ENCODE measurements at regions not wholly inside any gene's neighbourhood (a gene's known extent, or its start where the extent isn't known, plus 50 kb on each side); places are given as distances from the start of the nearest gene placed in this dataset.
A peak's percentile ranks its signal among the peaks of the same experiment; 100 is the strongest.

DNA sequence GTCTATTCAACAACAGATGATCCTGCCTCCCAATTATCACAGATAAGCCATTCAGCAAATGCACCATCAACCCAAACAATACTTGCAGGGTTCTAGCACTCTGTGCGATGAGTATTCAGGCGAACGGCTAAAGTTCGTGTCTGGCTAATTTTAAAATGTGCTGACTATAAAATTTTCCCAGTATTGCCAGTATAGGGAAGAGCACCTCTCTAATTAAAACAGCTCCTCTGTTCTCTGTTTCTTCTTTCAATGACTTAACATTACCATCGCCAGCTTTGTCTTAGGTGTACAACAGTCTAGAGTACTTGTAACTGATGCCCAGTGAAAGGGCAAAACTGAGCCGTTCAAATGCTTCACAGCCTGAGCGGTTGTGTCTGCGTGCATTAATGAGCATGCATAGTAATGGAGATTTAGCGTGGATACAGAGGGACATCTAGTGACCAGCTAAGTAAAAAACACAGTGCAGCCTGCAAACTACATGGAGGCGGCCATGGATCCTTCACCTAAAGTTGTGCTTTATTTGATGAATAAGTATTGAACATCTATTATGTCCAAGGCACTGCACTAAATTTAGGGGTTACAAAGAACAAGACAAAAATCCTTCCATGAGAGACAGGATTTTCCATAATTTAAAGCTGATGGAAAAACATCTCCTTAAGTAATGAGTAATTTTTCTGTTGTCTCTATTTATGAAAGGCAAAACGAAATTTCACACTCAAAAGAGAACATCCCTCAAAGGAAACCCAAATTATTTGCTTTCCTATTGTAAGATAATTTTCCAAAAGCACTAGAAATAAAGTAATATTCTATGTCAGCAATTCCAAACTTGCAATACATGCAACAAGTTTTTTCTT lies 120.0 kb downstream of the SETD4 start:
- peak; percentile 30 to 31 for DNase-seq
- Histone ChIP-seq H3K27ac (no peak overlapping the region), H3K4me1 (no peaks in the 10 kb centered on the region), H3K4me3 (replicated peaks in 1 of 3) (no peak overlapping the region), H3K36me3 (no peaks in the 10 kb centered on the region), H3K27me3 (no peaks in the 10 kb centered on the region), H3K9me3 (no peaks in the 10 kb centered on the region)
- WGBS, 2 donors = 29 to 33% methylated on average over 11 of the region's 11 CpGs
- TF ChIP-seq POLR2A (IDR thresholded peaks at IDR 0.05) = no peak
- TF ChIP-seq, protein P1, sequence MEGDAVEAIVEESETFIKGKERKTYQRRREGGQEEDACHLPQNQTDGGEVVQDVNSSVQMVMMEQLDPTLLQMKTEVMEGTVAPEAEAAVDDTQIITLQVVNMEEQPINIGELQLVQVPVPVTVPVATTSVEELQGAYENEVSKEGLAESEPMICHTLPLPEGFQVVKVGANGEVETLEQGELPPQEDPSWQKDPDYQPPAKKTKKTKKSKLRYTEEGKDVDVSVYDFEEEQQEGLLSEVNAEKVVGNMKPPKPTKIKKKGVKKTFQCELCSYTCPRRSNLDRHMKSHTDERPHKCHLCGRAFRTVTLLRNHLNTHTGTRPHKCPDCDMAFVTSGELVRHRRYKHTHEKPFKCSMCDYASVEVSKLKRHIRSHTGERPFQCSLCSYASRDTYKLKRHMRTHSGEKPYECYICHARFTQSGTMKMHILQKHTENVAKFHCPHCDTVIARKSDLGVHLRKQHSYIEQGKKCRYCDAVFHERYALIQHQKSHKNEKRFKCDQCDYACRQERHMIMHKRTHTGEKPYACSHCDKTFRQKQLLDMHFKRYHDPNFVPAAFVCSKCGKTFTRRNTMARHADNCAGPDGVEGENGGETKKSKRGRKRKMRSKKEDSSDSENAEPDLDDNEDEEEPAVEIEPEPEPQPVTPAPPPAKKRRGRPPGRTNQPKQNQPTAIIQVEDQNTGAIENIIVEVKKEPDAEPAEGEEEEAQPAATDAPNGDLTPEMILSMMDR (IDR thresholded peaks at IDR 0.05) = peak in 5 of 6 experiments; percentile 14 to 67 (median 56)
- intact Hi-C loops (cut with DNase I) = no loop called here

DNA sequence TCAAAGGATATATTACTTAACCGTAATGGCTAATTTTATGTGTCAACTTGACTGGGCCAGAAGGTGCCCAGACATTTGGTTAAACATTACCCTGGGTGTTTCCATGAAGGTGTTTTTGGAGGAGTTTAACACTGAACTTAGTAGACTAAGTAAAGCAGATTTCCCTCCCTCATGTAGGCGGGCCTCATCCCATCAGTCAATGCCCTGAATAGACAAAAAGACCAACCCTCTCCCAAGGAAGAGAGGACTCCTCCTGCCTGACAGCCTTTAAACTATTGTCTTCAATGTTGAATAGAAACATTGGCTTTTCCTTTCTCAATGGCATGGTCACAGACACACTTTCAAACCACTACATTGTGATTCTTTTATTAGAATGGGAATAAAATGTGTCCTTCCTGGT lies 121.9 kb downstream of the SETD4 start:
- Histone ChIP-seq H3K4me1 (peaks cover 0 to 5% of the 10 kb centered on the region in 2 donors), H3K4me3 (replicated peaks in 1 of 3) (no peak overlapping the region), H3K27me3 (no peaks in the 10 kb centered on the region), H3K27ac (no peak overlapping the region), H3K36me3 (no peaks in the 10 kb centered on the region), H3K9me3 (no peaks in the 10 kb centered on the region)
- intact Hi-C loops (cut with DNase I) = no loop called here
- WGBS, 2 donors = 92 to 94% methylated on average over 2 of the region's 2 CpGs
- DNase-seq = no peak
- no peak for TF ChIP-seq POLR2A (IDR thresholded peaks at IDR 0.05)
- TF ChIP-seq, protein P1 (IDR thresholded peaks at IDR 0.05) = no peak

DNA sequence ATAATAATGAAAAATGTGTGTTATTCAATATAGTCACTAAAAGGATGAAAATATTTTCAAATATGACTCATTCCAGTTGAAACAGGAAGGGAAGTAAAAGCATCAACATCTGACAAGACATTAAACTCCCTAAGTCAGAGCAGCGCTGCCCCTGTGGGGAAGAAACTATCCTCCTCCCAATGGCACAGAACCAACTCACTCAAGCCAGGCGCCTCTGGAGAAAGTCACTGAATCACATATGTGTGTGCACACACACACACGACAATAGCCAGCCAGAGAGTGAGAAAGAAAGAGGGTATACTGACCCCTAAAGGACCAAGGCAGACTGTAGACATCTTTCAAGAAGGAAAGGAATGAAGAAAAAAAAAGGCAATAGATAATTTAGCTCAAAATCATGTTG lies 126.9 kb downstream of the SETD4 start:
- 24 to 33% methylated on average over 3 of the region's 3 CpGs for WGBS, 2 donors
- Histone ChIP-seq H3K4me3 (replicated peaks in 1 of 3) (no peak overlapping the region), H3K27me3 (no peaks in the 10 kb centered on the region), H3K27ac (peak overlapping the region in 1 of 3 donors; percentile 51), H3K9me3 (no peaks in the 10 kb centered on the region), H3K4me1 (peaks cover 0 to 19% of the 10 kb centered on the region in 2 donors), H3K36me3 (no peaks in the 10 kb centered on the region)
- TF ChIP-seq POLR2A (IDR thresholded peaks at IDR 0.05) = no peak
- intact Hi-C loops (cut with DNase I) = no loop called here
- DNase-seq = peak; percentile 9 to 26

DNA sequence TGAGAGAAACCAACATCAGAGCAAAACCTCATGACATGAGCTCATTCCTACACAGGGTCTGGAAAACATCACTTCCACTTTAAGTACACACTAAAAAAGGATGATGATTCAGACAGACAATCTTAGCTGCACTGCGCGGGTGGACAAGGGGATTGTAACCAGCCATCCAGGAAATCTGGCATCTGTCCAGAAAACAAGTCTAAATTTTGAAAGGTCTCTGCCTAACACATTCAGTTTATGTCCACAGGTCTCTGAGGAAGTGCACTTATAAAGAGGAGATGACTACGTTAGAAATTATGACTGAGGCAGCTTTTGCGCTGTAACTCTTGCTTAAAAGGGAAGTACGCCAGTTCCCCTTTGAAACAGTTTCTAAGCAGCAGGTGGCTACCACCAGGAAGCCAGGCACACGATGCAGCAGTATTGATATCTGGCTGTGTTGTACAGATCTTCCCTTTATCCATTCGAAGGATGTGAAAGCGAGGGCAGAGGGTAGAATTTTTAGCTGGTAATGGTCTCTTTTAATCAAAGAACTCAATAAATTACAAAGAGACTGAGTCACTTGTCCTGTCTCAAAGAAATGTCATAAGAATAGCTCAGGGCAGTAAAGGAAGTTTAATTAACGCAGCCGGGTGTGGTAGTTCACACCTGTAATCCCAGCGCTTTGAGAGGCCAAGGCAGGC lies 128.0 kb downstream of the SETD4 start:
- H3K27me3 ChIP-seq = no peaks in the 10 kb centered on the region
- H3K4me1 ChIP-seq = peaks cover 0 to 19% of the 10 kb centered on the region in 2 donors
- H3K9me3 ChIP-seq = no peaks in the 10 kb centered on the region
- 36 to 48% methylated on average over 11 of the region's 11 CpGs for WGBS, 2 donors
- no peaks in the 10 kb centered on the region for H3K36me3 ChIP-seq
- intact Hi-C loops (cut with DNase I) = no loop called here
- H3K27ac ChIP-seq = peak overlapping the region in 1 of 3 donors; percentile 51
- H3K4me3 ChIP-seq (replicated peaks in 1 of 3) = no peak overlapping the region
- no peak for TF ChIP-seq POLR2A (IDR thresholded peaks at IDR 0.05)
- TF ChIP-seq, protein P1 (IDR thresholded peaks at IDR 0.05) = no peak
- peak; percentile 17 to 22 for DNase-seq

DNA sequence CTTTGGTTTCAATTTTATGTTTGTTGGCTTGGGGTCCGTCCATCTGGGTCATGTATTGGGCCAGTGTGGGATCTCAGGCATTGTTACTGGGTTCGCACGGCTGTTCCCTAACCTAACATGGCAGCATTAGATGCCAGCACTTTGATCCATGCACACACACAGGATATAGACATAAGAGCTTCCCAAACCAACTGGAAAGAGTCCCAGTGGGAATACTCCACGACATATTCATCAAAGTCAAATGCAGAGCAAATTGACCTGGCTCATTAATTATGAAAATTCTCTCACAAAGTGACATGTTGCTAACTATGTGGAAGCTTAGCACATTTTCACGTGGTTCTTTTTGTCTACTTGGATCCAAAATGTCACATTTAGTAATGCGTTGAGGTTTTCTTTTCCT lies 130.4 kb downstream of the SETD4 start:
- intact Hi-C loops (cut with DNase I) = no loop called here
- no peak overlapping the region for H3K27ac ChIP-seq
- H3K4me3 ChIP-seq (replicated peaks in 1 of 3) = no peak overlapping the region
- H3K4me1 ChIP-seq = peaks cover 5 to 27% of the 10 kb centered on the region in 2 donors
- H3K9me3 ChIP-seq = no peaks in the 10 kb centered on the region
- H3K36me3 ChIP-seq = no peaks in the 10 kb centered on the region
- DNase-seq = no peak
- no peaks in the 10 kb centered on the region for H3K27me3 ChIP-seq
- WGBS, 2 donors = 86 to 92% methylated on average over 6 of the region's 6 CpGs
- TF ChIP-seq, protein P1 (IDR thresholded peaks at IDR 0.05) = no peak
- TF ChIP-seq POLR2A (IDR thresholded peaks at IDR 0.05) = no peak

Data from thyroid gland (tissue), 4 donors.